Parathyroid adenoma (tissue), 2 donors: ENCODE measurements at regions not wholly inside any gene's neighbourhood (a gene's known extent, or its start where the extent isn't known, plus 50 kb on each side); places are given as distances from the start of the nearest gene placed in this dataset.

ENCODE experiments used
- H2AFZ ChIP-seq: fragments of 300-600 bp; sonication (generic); one replicate; pipeline ENCODE4 v1.7.0; 2017; ENCODE audit warnings: antibody characterized with exemption, mild to moderate bottlenecking
- H3K27ac ChIP-seq: fragments of 300-600 bp; sonication (generic); one replicate; pipeline ENCODE4 v1.7.0; 2017
- H3K27me3 ChIP-seq: fragments of 300-600 bp; sonication (generic); one replicate; pipeline ENCODE4 v1.7.0; 2017; ENCODE audit warnings: low read length; ENCODE audit not compliant: control insufficient read depth, insufficient read depth
- H3K36me3 ChIP-seq: fragments of 300-600 bp; sonication (generic); one replicate; pipeline ENCODE4 v1.7.0; 2017; ENCODE audit warnings: low read length; ENCODE audit not compliant: control insufficient read depth, insufficient read depth
- H3K4me1 ChIP-seq: fragments of 300-600 bp; sonication (generic); one replicate; pipeline ENCODE4 v1.7.0; 2017; ENCODE audit warnings: control low read depth
- H3K4me2 ChIP-seq: fragments of 300-600 bp; sonication (generic); one replicate; pipeline ENCODE4 v1.7.0; 2017; ENCODE audit warnings: low read length
- H3K4me3 ChIP-seq: fragments of 300-600 bp; sonication (generic); one replicate; pipeline ENCODE4 v1.7.0; 2017; ENCODE audit warnings: low read depth, low read length
- H3K79me2 ChIP-seq: fragments of 300-600 bp; sonication (generic); one replicate; pipeline ENCODE4 v1.7.0; 2017; ENCODE audit warnings: control low read depth
- H3K9ac ChIP-seq: fragments of 300-600 bp; sonication (generic); one replicate; pipeline ENCODE4 v1.7.0; 2017; ENCODE audit warnings: mild to moderate bottlenecking
- H3K9me3 ChIP-seq: fragments of 300-600 bp; sonication (generic); one replicate; pipeline ENCODE4 v1.7.0; 2017; ENCODE audit warnings: low read length; ENCODE audit not compliant: control insufficient read depth
- TF ChIP-seq, protein P1 (sequence below): fragments of 300-600 bp; sonication (generic); IDR thresholded peaks from one replicate; pipeline ENCODE4 v1.7.0; 2017; ENCODE audit warnings: antibody characterized with exemption, mild to moderate bottlenecking
- donor health status: primary hyperparathyroidism.

DNA sequence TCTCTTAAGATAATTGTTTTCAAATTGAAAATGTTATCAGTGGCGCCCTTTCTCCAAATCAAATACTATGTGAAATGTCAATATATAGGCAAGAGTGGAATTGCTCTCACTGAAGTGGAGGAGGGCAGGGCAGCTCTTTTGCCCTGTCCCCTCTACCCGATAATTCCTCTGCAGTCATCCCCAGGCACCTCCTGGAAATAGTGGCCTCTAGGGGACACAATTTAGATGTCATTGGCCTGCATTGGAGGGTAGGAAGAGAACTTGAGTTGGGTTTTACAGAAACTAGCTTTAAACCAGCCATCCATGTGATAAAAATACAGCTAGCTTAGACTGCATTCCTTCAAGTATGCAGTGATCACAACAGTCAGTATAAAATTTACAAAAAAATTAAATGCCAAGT is 288.9 kb downstream of the EDEM1 start:
- TF ChIP-seq, protein P1, sequence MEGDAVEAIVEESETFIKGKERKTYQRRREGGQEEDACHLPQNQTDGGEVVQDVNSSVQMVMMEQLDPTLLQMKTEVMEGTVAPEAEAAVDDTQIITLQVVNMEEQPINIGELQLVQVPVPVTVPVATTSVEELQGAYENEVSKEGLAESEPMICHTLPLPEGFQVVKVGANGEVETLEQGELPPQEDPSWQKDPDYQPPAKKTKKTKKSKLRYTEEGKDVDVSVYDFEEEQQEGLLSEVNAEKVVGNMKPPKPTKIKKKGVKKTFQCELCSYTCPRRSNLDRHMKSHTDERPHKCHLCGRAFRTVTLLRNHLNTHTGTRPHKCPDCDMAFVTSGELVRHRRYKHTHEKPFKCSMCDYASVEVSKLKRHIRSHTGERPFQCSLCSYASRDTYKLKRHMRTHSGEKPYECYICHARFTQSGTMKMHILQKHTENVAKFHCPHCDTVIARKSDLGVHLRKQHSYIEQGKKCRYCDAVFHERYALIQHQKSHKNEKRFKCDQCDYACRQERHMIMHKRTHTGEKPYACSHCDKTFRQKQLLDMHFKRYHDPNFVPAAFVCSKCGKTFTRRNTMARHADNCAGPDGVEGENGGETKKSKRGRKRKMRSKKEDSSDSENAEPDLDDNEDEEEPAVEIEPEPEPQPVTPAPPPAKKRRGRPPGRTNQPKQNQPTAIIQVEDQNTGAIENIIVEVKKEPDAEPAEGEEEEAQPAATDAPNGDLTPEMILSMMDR: no peak
- no peaks in the 10 kb centered on the region for H3K4me1 ChIP-seq
- no peaks in the 10 kb centered on the region for H3K27me3 ChIP-seq
- H3K9ac ChIP-seq: no peak overlapping the region
- H3K4me3 ChIP-seq: no peak overlapping the region
- H3K79me2 ChIP-seq: no peaks in the 10 kb centered on the region
- H3K27ac ChIP-seq: no peak overlapping the region
- no peak overlapping the region for H3K4me2 ChIP-seq
- no peaks in the 10 kb centered on the region for H3K36me3 ChIP-seq
- H3K9me3 ChIP-seq: no peaks in the 10 kb centered on the region
- no peak overlapping the region for H2AFZ ChIP-seq

DNA sequence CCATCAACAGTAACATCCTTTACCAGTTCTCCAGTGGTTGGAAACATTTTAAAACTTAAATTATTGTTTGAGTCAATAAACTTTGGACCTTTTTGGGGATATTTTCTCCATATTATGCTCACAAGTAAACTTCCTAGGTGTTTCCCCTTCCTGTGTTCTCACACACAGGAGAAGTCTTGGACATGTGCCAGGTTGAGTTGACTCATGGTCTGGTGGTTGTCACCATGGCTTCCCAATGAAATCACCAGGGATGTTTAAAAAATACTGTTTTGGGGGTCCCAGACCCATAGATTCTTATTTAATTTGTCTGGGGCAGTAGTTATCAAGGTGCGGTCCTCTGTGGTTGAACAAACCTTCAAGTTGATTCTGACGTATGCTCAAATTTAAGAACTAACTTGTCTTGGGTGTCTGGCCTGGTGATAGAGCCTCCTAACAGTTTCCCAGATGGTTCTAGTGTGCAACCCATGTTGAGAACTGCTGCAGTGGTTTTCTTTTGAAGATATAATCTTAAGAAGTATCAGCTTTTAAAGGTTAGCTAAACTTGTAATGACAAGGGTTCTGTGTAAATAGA is 291.8 kb downstream of the EDEM1 start:
- no peak overlapping the region for H2AFZ ChIP-seq
- H3K4me2 ChIP-seq: no peak overlapping the region
- TF ChIP-seq, protein P1: no peak
- H3K79me2 ChIP-seq: no peaks in the 10 kb centered on the region
- no peak overlapping the region for H3K9ac ChIP-seq
- no peak overlapping the region for H3K4me3 ChIP-seq
- no peaks in the 10 kb centered on the region for H3K27me3 ChIP-seq
- H3K9me3 ChIP-seq: no peaks in the 10 kb centered on the region
- no peaks in the 10 kb centered on the region for H3K4me1 ChIP-seq
- no peaks in the 10 kb centered on the region for H3K36me3 ChIP-seq
- no peak overlapping the region for H3K27ac ChIP-seq

DNA sequence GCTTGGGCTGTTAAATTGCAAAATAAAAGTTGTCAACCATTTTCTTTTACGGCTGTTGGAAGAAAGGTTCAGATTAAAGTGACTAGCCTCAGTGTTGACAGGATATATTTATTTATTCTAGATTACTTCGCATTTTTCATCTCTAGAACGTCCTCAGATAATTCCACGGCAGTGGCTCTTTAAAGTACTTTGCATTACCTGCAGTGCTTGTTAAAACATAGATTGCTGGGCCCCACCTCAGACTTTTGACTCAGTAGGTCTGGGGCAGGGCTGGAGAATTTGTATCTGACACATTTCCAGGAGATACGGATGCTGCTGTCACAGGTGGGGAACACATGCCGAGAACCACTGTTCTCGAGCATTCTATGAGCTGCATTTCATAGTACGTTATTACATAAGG is 292.7 kb downstream of the EDEM1 start:
- TF ChIP-seq, protein P1: no peak
- H3K79me2 ChIP-seq: no peaks in the 10 kb centered on the region
- no peak overlapping the region for H2AFZ ChIP-seq
- H3K4me1 ChIP-seq: no peaks in the 10 kb centered on the region
- H3K27me3 ChIP-seq: no peaks in the 10 kb centered on the region
- H3K4me3 ChIP-seq: no peak overlapping the region
- H3K9ac ChIP-seq: no peak overlapping the region
- H3K27ac ChIP-seq: no peak overlapping the region
- no peaks in the 10 kb centered on the region for H3K36me3 ChIP-seq
- H3K9me3 ChIP-seq: no peaks in the 10 kb centered on the region
- no peak overlapping the region for H3K4me2 ChIP-seq

DNA sequence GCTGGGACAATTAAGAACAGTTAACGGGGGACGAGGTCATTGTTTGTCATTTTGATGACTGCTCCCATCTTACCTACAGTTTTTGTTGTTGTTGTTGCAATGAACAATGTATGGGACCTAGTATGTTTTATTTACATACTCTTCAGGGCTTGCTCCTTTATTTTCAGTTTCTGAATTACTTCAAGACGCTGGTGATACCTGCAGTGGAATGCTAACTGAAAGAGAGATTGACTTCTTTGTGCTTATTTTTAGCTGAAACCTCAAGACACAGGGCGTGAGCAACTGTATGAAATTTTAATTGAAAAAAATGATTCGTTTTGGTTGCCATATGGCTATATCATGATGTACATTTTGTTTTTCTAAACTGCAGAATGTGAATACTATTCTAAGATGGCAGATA is 297.9 kb downstream of the EDEM1 start:
- H2AFZ ChIP-seq: no peak overlapping the region
- no peaks in the 10 kb centered on the region for H3K27me3 ChIP-seq
- no peak overlapping the region for H3K9ac ChIP-seq
- no peak overlapping the region for H3K4me3 ChIP-seq
- H3K36me3 ChIP-seq: no peaks in the 10 kb centered on the region
- no peaks in the 10 kb centered on the region for H3K9me3 ChIP-seq
- no peaks in the 10 kb centered on the region for H3K79me2 ChIP-seq
- no peaks in the 10 kb centered on the region for H3K4me1 ChIP-seq
- TF ChIP-seq, protein P1: no peak
- H3K27ac ChIP-seq: no peak overlapping the region
- H3K4me2 ChIP-seq: no peak overlapping the region

DNA sequence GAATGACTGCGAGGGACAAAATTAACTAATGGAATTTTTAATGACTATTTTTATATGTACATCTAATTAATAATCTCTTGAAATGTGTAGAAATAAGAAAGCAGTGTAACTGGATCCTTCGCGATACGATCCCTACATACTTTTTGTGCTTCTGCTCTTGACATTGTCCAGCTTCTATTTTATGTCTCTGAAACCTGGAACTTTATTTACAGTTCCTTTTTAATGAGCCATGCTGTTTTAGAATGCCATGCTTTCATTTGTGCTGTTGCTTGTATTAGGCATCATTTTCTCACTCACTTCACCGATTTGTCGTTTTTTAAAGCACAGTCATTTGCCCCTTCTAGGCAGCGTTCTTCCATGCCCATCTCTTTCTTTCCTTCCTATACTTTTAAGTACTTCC is 301.3 kb downstream of the EDEM1 start:
- no peaks in the 10 kb centered on the region for H3K4me1 ChIP-seq
- no peak overlapping the region for H3K27ac ChIP-seq
- H3K9me3 ChIP-seq: no peaks in the 10 kb centered on the region
- no peak overlapping the region for H3K9ac ChIP-seq
- H2AFZ ChIP-seq: no peak overlapping the region
- H3K4me3 ChIP-seq: no peak overlapping the region
- no peaks in the 10 kb centered on the region for H3K79me2 ChIP-seq
- TF ChIP-seq, protein P1: no peak
- H3K36me3 ChIP-seq: no peaks in the 10 kb centered on the region
- H3K4me2 ChIP-seq: no peak overlapping the region
- H3K27me3 ChIP-seq: no peaks in the 10 kb centered on the region
